A673 (cell line): ENCODE measurements at regions not wholly inside any gene's neighbourhood (a gene's known extent, or its start where the extent isn't known, plus 50 kb on each side); places are given as distances from the start of the nearest gene placed in this dataset.

Source experiments
- EZH2 ChIP-seq: fragments of 200-600 bp; sonication (generic); IDR thresholded peaks from 2 replicates; pipeline ENCODE4 v1.6.1; 2017; ENCODE audit warnings: borderline replicate concordance, low read depth, mild to moderate bottlenecking, mixed read lengths, antibody characterized with exemption, low read length; ENCODE audit not compliant: poor library complexity, severe bottlenecking
- TF ChIP-seq, protein P1 (sequence below): fragments of 300-800, 200-600 bp; sonication (generic); conservative IDR thresholded peaks from 2 replicates; pipeline ENCODE4 v1.5.1; 2017; ENCODE audit warnings: low read depth, mild to moderate bottlenecking, antibody characterized with exemption, low read length, moderate library complexity, mixed read lengths

DNA sequence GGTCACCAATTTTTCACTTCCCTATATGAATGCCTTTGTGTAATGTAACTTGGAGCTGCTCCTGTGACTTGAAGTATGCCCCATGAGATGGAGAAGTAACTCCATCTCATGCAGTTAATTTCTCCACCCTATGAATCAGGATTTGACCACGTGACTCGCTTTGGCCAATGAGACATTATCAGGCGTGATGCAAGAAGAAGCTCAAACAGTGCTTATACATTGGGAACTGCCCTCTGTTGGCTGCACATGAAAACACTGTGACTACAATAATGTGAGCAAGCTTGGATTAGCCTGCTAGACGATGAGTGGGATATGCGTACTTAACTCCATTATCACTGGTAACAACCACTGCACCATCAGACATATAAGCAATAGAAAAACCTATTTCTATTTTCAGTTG lies 684.4 kb downstream of the PLA2G4A start:
- TF ChIP-seq EZH2: no peak
- TF ChIP-seq, protein P1, sequence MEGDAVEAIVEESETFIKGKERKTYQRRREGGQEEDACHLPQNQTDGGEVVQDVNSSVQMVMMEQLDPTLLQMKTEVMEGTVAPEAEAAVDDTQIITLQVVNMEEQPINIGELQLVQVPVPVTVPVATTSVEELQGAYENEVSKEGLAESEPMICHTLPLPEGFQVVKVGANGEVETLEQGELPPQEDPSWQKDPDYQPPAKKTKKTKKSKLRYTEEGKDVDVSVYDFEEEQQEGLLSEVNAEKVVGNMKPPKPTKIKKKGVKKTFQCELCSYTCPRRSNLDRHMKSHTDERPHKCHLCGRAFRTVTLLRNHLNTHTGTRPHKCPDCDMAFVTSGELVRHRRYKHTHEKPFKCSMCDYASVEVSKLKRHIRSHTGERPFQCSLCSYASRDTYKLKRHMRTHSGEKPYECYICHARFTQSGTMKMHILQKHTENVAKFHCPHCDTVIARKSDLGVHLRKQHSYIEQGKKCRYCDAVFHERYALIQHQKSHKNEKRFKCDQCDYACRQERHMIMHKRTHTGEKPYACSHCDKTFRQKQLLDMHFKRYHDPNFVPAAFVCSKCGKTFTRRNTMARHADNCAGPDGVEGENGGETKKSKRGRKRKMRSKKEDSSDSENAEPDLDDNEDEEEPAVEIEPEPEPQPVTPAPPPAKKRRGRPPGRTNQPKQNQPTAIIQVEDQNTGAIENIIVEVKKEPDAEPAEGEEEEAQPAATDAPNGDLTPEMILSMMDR: no peak
